Calu3 (cell line): ENCODE measurements at regions not wholly inside any gene's neighbourhood (a gene's known extent, or its start where the extent isn't known, plus 50 kb on each side); places are given as distances from the start of the nearest gene placed in this dataset.

Experiments
- BruUV-seq: library from RNA; stranded (reverse); fragments of 400-500 nt; replicated peaks from 2 replicates; lab custom pipeline; 2021; lab: Mats Ljungman, UMichigan
- CTCF ChIA-PET: fragments of 300-600 bp; sonication (Branson Sonifier 250); formaldehyde crosslinking; loops from one replicate; lab custom pipeline; 2022; ENCODE audit warnings: antibody characterized with exemption; lab: Charles Lee
- DNase-seq: peaks from one replicate; pipeline ENCODE4 v3.0.0; 2022
- H3K27ac Mint-ChIP-seq: one replicate; pipeline ENCODE4 v1.8.0; 2022; ENCODE audit warnings: mixed read lengths; ENCODE audit not compliant: unreplicated experiment
- H3K27me3 Mint-ChIP-seq: one replicate; pipeline ENCODE4 v1.8.0; 2022; ENCODE audit warnings: mixed read lengths; ENCODE audit not compliant: unreplicated experiment
- H3K36me3 Mint-ChIP-seq: one replicate; pipeline ENCODE4 v1.8.0; 2022; ENCODE audit warnings: mild to moderate bottlenecking, moderate library complexity, mixed read lengths; ENCODE audit not compliant: insufficient read depth, unreplicated experiment
- H3K4me1 Mint-ChIP-seq: one replicate; pipeline ENCODE4 v1.8.0; 2022; ENCODE audit warnings: mild to moderate bottlenecking, low read depth, mixed read lengths; ENCODE audit not compliant: unreplicated experiment
- H3K4me3 Mint-ChIP-seq: one replicate; pipeline ENCODE4 v1.8.0; 2022; ENCODE audit warnings: mild to moderate bottlenecking, low read depth, moderate library complexity, mixed read lengths; ENCODE audit not compliant: unreplicated experiment
- H3K9me3 Mint-ChIP-seq: one replicate; pipeline ENCODE4 v1.8.0; 2022; ENCODE audit warnings: low read depth, mixed read lengths; ENCODE audit not compliant: unreplicated experiment
- CTCF ChIP-seq: fragments of 200-600 bp; IDR thresholded peaks from one replicate; pipeline ENCODE4 v1.8.0; 2022; ENCODE audit warnings: antibody characterized with exemption; ENCODE audit not compliant: unreplicated experiment
- intact Hi-C: fragments of 100-400 bp; cut with micrococcal nuclease; formaldehyde crosslinking; loops from one replicate; pipeline ENCODE4 v1.10.0; 2022; ENCODE audit not compliant: unreplicated experiment

DNA sequence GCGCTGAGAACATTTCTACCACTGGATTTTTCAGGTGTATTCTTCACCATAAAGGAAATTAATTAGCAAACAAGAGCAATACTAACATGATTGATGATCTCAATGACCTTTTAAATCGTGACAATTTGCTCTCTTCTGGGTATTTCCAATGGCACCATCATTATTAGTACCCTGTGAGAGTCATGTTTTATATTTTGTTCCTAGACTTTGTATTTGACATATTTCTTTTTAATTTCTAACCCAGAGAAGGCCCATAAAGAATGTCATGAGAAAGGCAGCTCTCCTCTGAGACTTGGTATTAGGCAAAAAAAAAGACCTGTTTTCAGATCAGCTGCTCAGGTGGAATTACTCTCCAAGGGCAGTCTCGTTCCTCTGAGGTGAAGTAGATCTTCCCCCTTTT is 1253.4 kb downstream of the ROBO2 start:
- no peak for TF ChIP-seq CTCF
- H3K27me3 Mint-ChIP-seq = no peaks in the 10 kb centered on the region
- H3K36me3 Mint-ChIP-seq = no peaks in the 10 kb centered on the region
- DNase-seq = no peak
- no TSS peak for BruUV-seq
- H3K27ac Mint-ChIP-seq = no peak overlapping the region
- no peaks in the 10 kb centered on the region for H3K9me3 Mint-ChIP-seq
- H3K4me3 Mint-ChIP-seq = no peak overlapping the region
- intact Hi-C loops = no loop called here
- CTCF ChIA-PET = no interaction called here
- no peaks in the 10 kb centered on the region for H3K4me1 Mint-ChIP-seq

- Mint-ChIP-seq H3K27me3 (no peaks in the 10 kb centered on the region), H3K4me1 (no peaks in the 10 kb centered on the region), H3K36me3 (no peaks in the 10 kb centered on the region), H3K9me3 (peaks cover 3% of the 10 kb centered on the region), H3K4me3 (no peak overlapping the region), H3K27ac (no peak overlapping the region)
- intact Hi-C loops = no loop called here
- CTCF ChIA-PET = no interaction called here
- TF ChIP-seq CTCF = no peak
- no TSS peak for BruUV-seq
- no peak for DNase-seq
These were observed 1264.2 kb downstream of the ROBO2 start for GRCh38 chr3:78304115-78304514.

- no peak for DNase-seq
- H3K9me3 Mint-ChIP-seq = peaks cover 5% of the 10 kb centered on the region
- no peaks in the 10 kb centered on the region for H3K4me1 Mint-ChIP-seq
- H3K27ac Mint-ChIP-seq = no peak overlapping the region
- H3K4me3 Mint-ChIP-seq = no peak overlapping the region
- no peaks in the 10 kb centered on the region for H3K27me3 Mint-ChIP-seq
- intact Hi-C loops = no loop called here
- no peak for TF ChIP-seq CTCF
- H3K36me3 Mint-ChIP-seq = no peaks in the 10 kb centered on the region
- no TSS peak for BruUV-seq
- CTCF ChIA-PET = no interaction called here
These were observed 1273.0 kb downstream of the ROBO2 start for GRCh38 chr3:78312851-78313250.

DNA sequence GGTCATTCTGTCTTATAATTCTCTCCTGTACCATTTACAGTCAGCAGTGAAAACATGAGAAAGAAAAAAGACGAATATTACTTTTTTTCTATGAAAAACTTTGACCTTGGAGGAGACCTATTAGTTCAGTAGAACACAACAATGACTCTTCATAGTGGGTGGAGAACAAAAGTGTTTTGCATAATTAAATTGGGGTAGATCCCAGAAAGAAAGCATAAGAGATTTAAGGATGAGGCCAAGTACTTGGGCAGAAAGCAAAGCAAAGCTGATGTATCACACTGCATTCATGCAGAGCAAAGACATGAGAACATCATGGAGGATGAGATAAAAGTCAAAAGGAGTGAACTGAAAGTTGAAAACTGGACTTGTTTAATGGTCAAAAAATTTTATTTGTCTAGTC is 1273.4 kb downstream of the ROBO2 start:
- no peak for TF ChIP-seq CTCF
- no peak for DNase-seq
- H3K9me3 Mint-ChIP-seq = peaks cover 5% of the 10 kb centered on the region
- no peak overlapping the region for H3K27ac Mint-ChIP-seq
- CTCF ChIA-PET = no interaction called here
- no peaks in the 10 kb centered on the region for H3K36me3 Mint-ChIP-seq
- H3K4me3 Mint-ChIP-seq = no peak overlapping the region
- H3K27me3 Mint-ChIP-seq = no peaks in the 10 kb centered on the region
- intact Hi-C loops = no loop called here
- H3K4me1 Mint-ChIP-seq = no peaks in the 10 kb centered on the region
- BruUV-seq = no TSS peak

GRCh38 chr3:78314327-78314726 is 1274.4 kb downstream of the ROBO2 start:
- BruUV-seq = no TSS peak
- Mint-ChIP-seq H3K4me3 (no peak overlapping the region), H3K9me3 (peaks cover 6% of the 10 kb centered on the region), H3K36me3 (no peaks in the 10 kb centered on the region), H3K4me1 (no peaks in the 10 kb centered on the region), H3K27me3 (no peaks in the 10 kb centered on the region), H3K27ac (no peak overlapping the region)
- no peak for DNase-seq
- CTCF ChIA-PET = no interaction called here
- no peak for TF ChIP-seq CTCF
- intact Hi-C loops = no loop called here
